Panc1 (cell line): ENCODE measurements at regions not wholly inside any gene's neighbourhood (a gene's known extent, or its start where the extent isn't known, plus 50 kb on each side); places are given as distances from the start of the nearest gene placed in this dataset.

Experiments used
- POLR2AphosphoS5 ChIP-seq: IDR thresholded peaks from 2 replicates; pipeline ENCODE4 v1.6.1; 2012; ENCODE audit warnings: mild to moderate bottlenecking, low read depth, low read length, moderate library complexity
- TF ChIP-seq, protein P1 (sequence below): fragments of 450-650 bp; IDR thresholded peaks from 2 replicates; pipeline ENCODE4 v1.5.1; 2017; ENCODE audit warnings: mild to moderate bottlenecking

DNA sequence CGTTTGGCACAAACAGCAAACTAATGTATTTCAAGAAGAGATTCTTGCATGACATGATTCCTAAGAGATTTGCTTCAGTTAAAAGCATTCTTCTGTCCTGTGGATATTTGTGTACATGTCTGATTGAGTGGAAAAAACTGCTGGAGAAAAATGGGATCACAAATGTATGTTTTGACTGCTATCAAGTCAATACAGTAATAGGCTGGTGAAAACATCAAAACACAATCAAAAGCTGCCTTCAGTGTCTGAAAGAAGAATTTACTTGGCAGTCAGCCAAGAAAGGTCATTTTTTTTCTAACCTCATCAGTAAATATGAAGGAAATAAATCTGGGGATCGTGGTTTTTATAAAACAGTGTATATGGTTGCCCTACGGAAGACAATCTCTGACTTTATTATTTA lies 1214.8 kb downstream of the NSUN3 start:
- TF ChIP-seq, protein P1, sequence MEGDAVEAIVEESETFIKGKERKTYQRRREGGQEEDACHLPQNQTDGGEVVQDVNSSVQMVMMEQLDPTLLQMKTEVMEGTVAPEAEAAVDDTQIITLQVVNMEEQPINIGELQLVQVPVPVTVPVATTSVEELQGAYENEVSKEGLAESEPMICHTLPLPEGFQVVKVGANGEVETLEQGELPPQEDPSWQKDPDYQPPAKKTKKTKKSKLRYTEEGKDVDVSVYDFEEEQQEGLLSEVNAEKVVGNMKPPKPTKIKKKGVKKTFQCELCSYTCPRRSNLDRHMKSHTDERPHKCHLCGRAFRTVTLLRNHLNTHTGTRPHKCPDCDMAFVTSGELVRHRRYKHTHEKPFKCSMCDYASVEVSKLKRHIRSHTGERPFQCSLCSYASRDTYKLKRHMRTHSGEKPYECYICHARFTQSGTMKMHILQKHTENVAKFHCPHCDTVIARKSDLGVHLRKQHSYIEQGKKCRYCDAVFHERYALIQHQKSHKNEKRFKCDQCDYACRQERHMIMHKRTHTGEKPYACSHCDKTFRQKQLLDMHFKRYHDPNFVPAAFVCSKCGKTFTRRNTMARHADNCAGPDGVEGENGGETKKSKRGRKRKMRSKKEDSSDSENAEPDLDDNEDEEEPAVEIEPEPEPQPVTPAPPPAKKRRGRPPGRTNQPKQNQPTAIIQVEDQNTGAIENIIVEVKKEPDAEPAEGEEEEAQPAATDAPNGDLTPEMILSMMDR = no peak
- no peak for TF ChIP-seq POLR2AphosphoS5
